ENCODE measurements at regions not wholly inside any gene's neighbourhood (a gene's known extent, or its start where the extent isn't known, plus 50 kb on each side); places are given as distances from the start of the nearest gene placed in this dataset.

- TF ChIP-seq POLR2A (IDR thresholded peaks at IDR 0.05): no peak
- no peak for TF ChIP-seq CTCF (IDR thresholded peaks at IDR 0.05)
These were observed 406.2 kb downstream of the ANKRD50 start for GRCh38 chr4:124306352-124306751.
